ENCODE measurements at regions not wholly inside any gene's neighbourhood (a gene's known extent, or its start where the extent isn't known, plus 50 kb on each side); places are given as distances from the start of the nearest gene placed in this dataset.

DNA sequence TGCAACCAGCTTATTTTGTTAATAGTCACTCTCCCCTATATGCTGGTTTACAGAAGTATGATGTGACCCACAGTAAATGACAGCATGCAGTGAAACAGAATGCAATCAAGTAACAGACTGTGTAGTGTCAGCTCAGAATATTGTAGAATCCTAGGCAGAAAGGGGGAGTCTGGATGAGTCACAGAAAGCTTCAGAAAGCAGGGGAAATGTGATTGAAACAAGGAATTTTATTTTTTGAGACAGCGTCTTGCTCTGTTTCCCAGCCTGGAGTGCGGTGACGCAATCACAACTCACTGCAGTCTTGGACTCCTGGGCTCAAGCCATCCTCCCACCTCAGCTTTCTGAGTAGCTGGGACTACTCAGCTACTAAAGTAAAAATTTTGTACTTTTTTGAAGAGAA, 188.3 kb upstream of the FOXN2 start:
- TF ChIP-seq, protein P1, sequence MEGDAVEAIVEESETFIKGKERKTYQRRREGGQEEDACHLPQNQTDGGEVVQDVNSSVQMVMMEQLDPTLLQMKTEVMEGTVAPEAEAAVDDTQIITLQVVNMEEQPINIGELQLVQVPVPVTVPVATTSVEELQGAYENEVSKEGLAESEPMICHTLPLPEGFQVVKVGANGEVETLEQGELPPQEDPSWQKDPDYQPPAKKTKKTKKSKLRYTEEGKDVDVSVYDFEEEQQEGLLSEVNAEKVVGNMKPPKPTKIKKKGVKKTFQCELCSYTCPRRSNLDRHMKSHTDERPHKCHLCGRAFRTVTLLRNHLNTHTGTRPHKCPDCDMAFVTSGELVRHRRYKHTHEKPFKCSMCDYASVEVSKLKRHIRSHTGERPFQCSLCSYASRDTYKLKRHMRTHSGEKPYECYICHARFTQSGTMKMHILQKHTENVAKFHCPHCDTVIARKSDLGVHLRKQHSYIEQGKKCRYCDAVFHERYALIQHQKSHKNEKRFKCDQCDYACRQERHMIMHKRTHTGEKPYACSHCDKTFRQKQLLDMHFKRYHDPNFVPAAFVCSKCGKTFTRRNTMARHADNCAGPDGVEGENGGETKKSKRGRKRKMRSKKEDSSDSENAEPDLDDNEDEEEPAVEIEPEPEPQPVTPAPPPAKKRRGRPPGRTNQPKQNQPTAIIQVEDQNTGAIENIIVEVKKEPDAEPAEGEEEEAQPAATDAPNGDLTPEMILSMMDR (IDR thresholded peaks at IDR 0.05; ENCODE audit: low read depth, low read length, missing control alignments) = no peak
- in situ Hi-C loops (cut with HindIII; ENCODE audit: low sequenced_read_pairs) = no loop called here
- no peak overlapping the region for H3K4me3 ChIP-seq (ENCODE audit: low read depth, low read length)
- DNase-seq (ENCODE audit: low read depth) = no peak

DNA sequence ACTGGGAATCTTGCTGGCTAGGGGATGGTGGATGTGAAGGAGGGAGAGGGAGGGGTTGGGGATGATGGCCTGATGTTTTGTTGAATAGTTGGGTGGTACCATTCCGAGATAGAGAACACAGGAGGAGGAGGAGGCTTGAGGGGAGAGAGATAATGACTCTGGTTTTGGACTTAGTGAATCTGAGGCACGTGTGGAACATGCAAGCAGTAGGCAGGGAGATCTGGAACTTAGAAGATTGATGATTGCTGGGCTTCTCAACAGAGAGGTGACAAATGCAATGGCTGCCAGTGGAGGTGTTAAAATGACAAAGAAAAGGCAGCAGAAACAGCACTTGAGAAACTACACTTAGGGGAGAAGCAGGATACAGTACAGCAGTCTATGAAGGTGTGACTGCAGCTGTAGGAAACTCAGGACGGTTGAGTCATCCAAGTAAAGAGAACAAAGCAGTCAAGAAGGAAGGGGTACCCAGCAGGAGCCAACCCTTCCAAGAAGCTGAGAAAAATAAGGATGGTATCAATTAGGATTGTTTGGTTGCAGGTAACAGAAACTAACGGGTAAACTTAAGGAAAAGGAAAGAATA, 186.8 kb upstream of the FOXN2 start:
- DNase-seq (ENCODE audit: low read depth) = no peak
- no peak overlapping the region for H3K4me3 ChIP-seq (ENCODE audit: low read depth, low read length)
- TF ChIP-seq, protein P1 (IDR thresholded peaks at IDR 0.05; ENCODE audit: low read depth, low read length, missing control alignments) = no peak
- in situ Hi-C loops (cut with HindIII; ENCODE audit: low sequenced_read_pairs) = no loop called here

DNA sequence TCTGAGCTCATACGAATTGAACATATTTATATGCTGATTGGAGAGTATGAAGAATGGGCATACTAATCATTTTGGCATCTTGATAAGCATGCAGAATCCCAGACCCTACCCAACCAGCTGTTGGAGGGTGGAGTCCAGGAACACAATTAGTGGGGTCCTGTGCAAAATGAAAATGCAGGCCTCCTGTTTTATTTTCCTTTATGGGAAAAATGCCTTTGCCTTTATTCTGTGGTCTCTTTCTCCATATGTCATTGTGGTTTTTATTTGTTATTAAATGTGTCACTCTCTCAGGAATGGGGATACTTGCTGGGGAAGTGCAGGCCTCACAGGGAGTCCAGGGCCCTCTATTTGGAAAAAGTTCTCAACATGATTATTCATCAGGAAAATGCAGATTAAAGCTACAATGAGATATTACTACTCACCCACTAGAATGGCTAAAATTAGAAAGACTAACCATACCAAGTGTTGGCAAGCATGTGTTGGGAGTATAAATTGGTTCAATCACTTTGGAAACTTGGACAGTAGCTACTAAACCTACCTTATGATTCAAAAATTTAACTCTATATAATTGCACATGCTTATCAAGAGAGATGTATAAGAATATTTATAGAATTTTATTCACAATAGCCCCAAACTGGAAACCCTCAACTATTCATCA, 185.1 kb upstream of the FOXN2 start:
- no peak for DNase-seq (ENCODE audit: low read depth)
- H3K4me3 ChIP-seq (ENCODE audit: low read depth, low read length) = no peak overlapping the region
- TF ChIP-seq, protein P1 (IDR thresholded peaks at IDR 0.05; ENCODE audit: low read depth, low read length, missing control alignments) = no peak
- in situ Hi-C loops (cut with HindIII; ENCODE audit: low sequenced_read_pairs) = no loop called here

DNA sequence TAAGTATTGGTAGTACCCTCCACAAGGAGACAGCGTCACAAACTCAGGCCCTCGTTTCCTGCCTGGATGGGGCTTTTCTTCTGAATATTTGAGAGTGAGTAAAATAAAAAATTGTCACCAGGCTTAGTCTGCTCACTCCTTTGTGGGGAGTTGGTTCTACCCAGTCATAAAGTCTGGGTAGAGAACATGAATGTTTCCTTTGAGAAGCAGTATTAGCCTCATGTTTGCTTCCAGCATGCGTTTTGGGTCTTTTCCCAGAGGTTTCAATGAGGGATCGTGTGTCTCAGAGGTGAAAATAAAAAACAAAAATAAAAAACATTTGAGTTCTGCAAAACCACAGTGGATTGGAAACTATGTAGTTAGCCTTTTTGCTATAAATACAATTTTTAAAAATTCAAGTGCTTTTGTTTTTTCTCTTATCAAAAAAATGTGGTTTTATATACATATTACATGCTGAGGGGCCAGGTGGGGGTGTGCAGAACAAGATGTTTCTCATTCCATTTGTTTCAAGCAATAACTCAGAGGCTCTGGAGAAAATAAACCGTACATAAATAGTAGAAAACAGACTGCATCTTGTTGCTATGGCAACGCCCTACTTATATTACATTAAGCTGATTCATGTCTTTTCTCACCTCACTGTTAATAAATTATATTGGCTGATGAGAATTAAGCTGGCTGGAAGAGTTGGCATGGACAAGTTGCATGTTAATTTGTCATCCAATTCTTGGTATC, 182.8 kb upstream of the FOXN2 start:
- DNase-seq (ENCODE audit: low read depth) = peak; percentile 52
- in situ Hi-C loops (cut with HindIII; ENCODE audit: low sequenced_read_pairs) = no loop called here
- no peak overlapping the region for H3K4me3 ChIP-seq (ENCODE audit: low read depth, low read length)
- TF ChIP-seq, protein P1 (IDR thresholded peaks at IDR 0.05; ENCODE audit: low read depth, low read length, missing control alignments) = no peak

DNA sequence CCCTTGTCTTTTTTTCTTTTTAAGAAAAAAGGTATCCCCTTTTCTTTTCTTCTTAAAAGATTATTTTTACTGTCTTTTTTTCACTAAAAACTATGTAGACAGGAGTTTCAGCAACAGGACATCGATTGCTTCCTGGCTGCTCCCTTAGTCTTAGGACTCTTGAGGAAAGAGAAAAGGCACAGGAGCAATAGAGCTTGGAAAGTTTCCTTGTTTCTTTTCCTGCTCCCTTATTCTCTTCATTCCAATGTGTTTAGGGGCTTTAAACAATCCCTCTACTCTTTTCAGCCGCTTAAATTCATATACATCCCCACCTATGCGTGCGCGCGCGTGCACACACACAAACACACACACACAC, 182.2 kb upstream of the FOXN2 start:
- in situ Hi-C loops (cut with HindIII; ENCODE audit: low sequenced_read_pairs) = no loop called here
- DNase-seq (ENCODE audit: low read depth) = no peak
- TF ChIP-seq, protein P1 (IDR thresholded peaks at IDR 0.05; ENCODE audit: low read depth, low read length, missing control alignments) = no peak
- H3K4me3 ChIP-seq (ENCODE audit: low read depth, low read length) = no peak overlapping the region

DNA sequence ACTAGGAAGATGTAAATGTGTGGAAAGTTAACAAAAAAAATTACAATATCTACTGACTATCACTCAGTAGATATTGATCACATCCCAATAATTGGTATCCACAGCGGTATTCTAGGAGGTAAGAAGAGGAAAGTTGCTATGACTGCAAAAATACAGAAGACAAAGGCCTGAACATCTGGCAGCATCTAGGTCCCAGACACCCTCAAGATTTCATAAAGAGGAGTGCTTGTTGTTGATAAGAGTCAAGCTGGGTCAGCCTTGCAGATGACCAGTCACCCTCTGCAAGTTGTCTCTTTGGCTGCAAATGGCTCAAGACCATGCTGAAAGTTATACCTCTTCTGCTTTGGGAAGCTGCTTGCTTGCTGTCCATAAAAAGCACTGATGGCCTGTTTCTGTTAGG, 179.8 kb upstream of the FOXN2 start:
- in situ Hi-C loops (cut with HindIII; ENCODE audit: low sequenced_read_pairs) = no loop called here
- DNase-seq (ENCODE audit: low read depth) = no peak
- H3K4me3 ChIP-seq (ENCODE audit: low read depth, low read length) = no peak overlapping the region
- TF ChIP-seq, protein P1 (IDR thresholded peaks at IDR 0.05; ENCODE audit: low read depth, low read length, missing control alignments) = no peak
